DMS 273 (cell line): ENCODE measurements at regions not wholly inside any gene's neighbourhood (a gene's known extent, or its start where the extent isn't known, plus 50 kb on each side); places are given as distances from the start of the nearest gene placed in this dataset.

Experiments used
- DNase-seq: peaks from one replicate; lab custom pipeline; 2025; ENCODE audit not compliant: unreplicated experiment; lab: John Stamatoyannopoulos, UW

GRCh38 chr17:79142375-79142774 is 67.8 kb downstream of the ENGASE start:
- no peak for DNase-seq

GRCh38 chr17:79141578-79142355 is 67.1 kb downstream of the ENGASE start:
- no peak for DNase-seq

GRCh38 chr17:79138826-79139225 is 64.2 kb downstream of the ENGASE start:
- DNase-seq, result no peak

GRCh38 chr17:79137789-79138165 is 63.2 kb downstream of the ENGASE start:
- DNase-seq, result no peak

- DNase-seq, result peak; percentile 56
Observed at GRCh38 chr17:79137015-79137788, 62.6 kb downstream of the ENGASE start.

- DNase-seq, result no peak
Observed at GRCh38 chr17:79136596-79136995, 62.0 kb downstream of the ENGASE start.
